Stomach (tissue), 8 donors: ENCODE measurements at regions not wholly inside any gene's neighbourhood (a gene's known extent, or its start where the extent isn't known, plus 50 kb on each side); places are given as distances from the start of the nearest gene placed in this dataset.
A peak's percentile ranks its signal among the peaks of the same experiment; 100 is the strongest.

Experiments used
- DNase-seq, 2 donors: peaks; one replicate each; pipeline versions ENCODE4 v3.0.0 to v3.0.0-alpha.2; 2013 to 2019
- H3K27ac ChIP-seq, 5 donors: fragments of 200-600 bp in 4 of 5; sonication (generic) in 4 of 5; one replicate each; pipeline ENCODE4 v1.5.1; 2013 to 2019; ENCODE audit warnings: mild to moderate bottlenecking in 1 of 5, moderate library complexity in 1 of 5
- H3K27me3 ChIP-seq, 3 donors: fragments of 200-600 bp; sonication (generic); one replicate each; pipeline ENCODE4 v1.5.1; 2017 to 2019; ENCODE audit warnings: mixed run types in 1 of 3
- H3K36me3 ChIP-seq, 4 donors: fragments of 200-600 bp; sonication (generic); 1 replicate in 3 of 4; 2 replicates in 1 of 4; pipeline ENCODE4 v1.5.1; 2016 to 2019
- H3K4me1 ChIP-seq, 4 donors: fragments of 200-600 bp; sonication (generic); one replicate each; pipeline ENCODE4 v1.5.1; 2016 to 2019
- H3K4me3 ChIP-seq, 4 donors: fragments of 200-600 bp; sonication (generic) in 3 of 4; one replicate each; pipeline ENCODE4 v1.5.1; 2016 to 2019; ENCODE audit warnings: mild to moderate bottlenecking in 1 of 4
- H3K9me3 ChIP-seq, 4 donors: fragments of 200-600 bp; sonication (generic); one replicate each; pipeline ENCODE4 v1.5.1; 2016 to 2019
- EP300 ChIP-seq: sonication (generic); formaldehyde crosslinking; IDR thresholded peaks from one replicate; pipeline ENCODE4 v1.6.1; 2017; ENCODE audit warnings: antibody characterized with exemption
- POLR2A ChIP-seq, 4 donors: fragments of 450-650 bp; IDR thresholded peaks; one replicate each; pipeline ENCODE4 v1.6.1; 2016; ENCODE audit warnings: antibody characterized with exemption in 4 of 4, control low read depth in 2 of 4, mild to moderate bottlenecking in 1 of 4, moderate library complexity in 1 of 4
- POLR2AphosphoS5 ChIP-seq, 3 donors: sonication (generic); formaldehyde crosslinking; IDR thresholded peaks; one replicate each; pipeline ENCODE4 v1.6.1; 2016; ENCODE audit warnings: antibody characterized with exemption in 3 of 3
- whole genome bisulfite sequencing, 5 donors: extraction: QIAGEN DNeasy Blood & Tissue Kit in 3 of 5; methylation state at CpG; one replicate each; pipeline versions ENCODE4 v1.1.5 to v1.1.7; 2013 to 2018; 5-methylcytosine and 5-hydroxymethylcytosine counted together
- intact Hi-C: fragments of 100-400 bp; cut with DNase I; formaldehyde crosslinking; loops from one replicate; pipeline ENCODE4 v1.15.1; 2023; ENCODE audit warnings: low total_unique reads
- TF ChIP-seq, protein P1 (sequence below), 7 experiments: fragments of 450-650 bp in 4 of 7; fragments of 200-600 bp in 3 of 7; sonication (generic) in 3 of 7; IDR thresholded peaks; one replicate each; pipeline ENCODE4 v1.5.1; 2016 to 2019; ENCODE audit warnings: antibody characterized with exemption in 7 of 7, control low read depth in 2 of 7, mild to moderate bottlenecking in 1 of 7
- donor health status: healthy with polysubstance abuse.
- donor health status: Bipolar disorder and iron deficiency.
- donor health status: healthy.

DNA sequence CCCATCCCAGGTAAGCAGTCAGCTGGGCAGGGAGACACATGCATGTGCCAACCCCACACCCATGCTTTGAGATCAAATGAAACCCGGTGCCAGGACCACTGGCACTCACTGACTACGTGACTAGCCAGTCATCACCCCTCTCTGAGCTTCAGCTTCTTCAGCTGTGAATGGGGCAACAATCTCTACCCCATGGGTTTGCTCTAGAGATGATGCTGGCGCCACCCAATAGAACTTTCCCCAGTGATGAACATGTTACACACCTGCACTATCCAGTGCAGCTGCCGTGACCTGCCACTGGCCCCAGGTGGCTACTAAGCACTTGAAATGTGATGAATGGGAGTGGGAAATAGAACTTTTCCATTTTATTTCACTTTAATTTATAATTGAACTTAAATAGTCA lies 70.3 kb downstream of the PITPNM2 start:
- no peak for DNase-seq
- no peak overlapping the region for H3K27ac ChIP-seq
- 94 to 97% (median 96%) methylated on average over 3 to 4 of the region's 4 CpGs for WGBS, 5 donors
- H3K27me3 ChIP-seq: no peaks in the 10 kb centered on the region
- H3K36me3 ChIP-seq: no peaks in the 10 kb centered on the region
- H3K4me3 ChIP-seq: no peak overlapping the region
- TF ChIP-seq, protein P1, sequence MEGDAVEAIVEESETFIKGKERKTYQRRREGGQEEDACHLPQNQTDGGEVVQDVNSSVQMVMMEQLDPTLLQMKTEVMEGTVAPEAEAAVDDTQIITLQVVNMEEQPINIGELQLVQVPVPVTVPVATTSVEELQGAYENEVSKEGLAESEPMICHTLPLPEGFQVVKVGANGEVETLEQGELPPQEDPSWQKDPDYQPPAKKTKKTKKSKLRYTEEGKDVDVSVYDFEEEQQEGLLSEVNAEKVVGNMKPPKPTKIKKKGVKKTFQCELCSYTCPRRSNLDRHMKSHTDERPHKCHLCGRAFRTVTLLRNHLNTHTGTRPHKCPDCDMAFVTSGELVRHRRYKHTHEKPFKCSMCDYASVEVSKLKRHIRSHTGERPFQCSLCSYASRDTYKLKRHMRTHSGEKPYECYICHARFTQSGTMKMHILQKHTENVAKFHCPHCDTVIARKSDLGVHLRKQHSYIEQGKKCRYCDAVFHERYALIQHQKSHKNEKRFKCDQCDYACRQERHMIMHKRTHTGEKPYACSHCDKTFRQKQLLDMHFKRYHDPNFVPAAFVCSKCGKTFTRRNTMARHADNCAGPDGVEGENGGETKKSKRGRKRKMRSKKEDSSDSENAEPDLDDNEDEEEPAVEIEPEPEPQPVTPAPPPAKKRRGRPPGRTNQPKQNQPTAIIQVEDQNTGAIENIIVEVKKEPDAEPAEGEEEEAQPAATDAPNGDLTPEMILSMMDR (IDR thresholded peaks at IDR 0.05): no peak
- TF ChIP-seq POLR2A (IDR thresholded peaks at IDR 0.05) (no peak), EP300 (no peak), POLR2AphosphoS5 (IDR thresholded peaks at IDR 0.05) (no peak)
- H3K9me3 ChIP-seq: no peaks in the 10 kb centered on the region
- intact Hi-C loops: no loop called here
- H3K4me1 ChIP-seq: peaks cover 14 to 59% (median 34%) of the 10 kb centered on the region in 4 donors

DNA sequence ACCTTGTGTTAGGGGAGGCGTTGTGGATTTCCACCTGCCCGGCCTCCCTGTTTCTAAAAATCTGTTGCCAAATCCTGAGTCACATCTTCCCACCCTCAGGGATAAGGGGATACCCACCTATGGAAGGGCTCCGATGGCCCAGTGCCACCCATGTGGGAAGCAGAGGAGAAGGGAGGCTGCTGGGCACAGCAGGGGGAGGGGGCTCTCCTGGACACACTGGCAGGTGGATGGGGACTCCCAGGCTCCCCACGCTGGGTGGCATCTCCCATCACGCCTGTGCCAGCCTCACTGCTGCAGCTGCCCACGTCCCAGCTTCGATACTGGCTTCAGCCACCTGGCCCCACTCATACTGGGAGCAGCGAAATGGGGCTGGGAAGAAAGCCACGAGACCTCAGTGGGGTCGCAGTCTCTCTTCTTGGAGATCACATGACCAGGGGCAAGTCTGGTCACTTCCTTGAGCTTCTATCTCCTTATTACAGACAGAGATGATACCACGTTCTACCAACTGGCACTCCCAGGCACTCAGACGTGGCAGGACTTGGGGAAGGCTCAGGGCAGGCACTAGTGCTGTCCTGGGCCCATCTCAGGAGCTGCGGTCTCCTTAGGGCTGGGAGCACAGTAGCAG lies 72.2 kb downstream of the PITPNM2 start:
- no peaks in the 10 kb centered on the region for H3K36me3 ChIP-seq
- H3K27ac ChIP-seq: no peak overlapping the region
- intact Hi-C loops: no loop called here
- no peak for DNase-seq
- H3K9me3 ChIP-seq: no peaks in the 10 kb centered on the region
- TF ChIP-seq POLR2AphosphoS5 (IDR thresholded peaks at IDR 0.05): no peak
- no peak for TF ChIP-seq EP300
- TF ChIP-seq, protein P1 (IDR thresholded peaks at IDR 0.05): no peak
- no peak for TF ChIP-seq POLR2A (IDR thresholded peaks at IDR 0.05)
- WGBS, 5 donors: 85 to 90% (median 88%) methylated on average over 4 to 13 of the region's 13 CpGs
- no peaks in the 10 kb centered on the region for H3K27me3 ChIP-seq
- no peak overlapping the region for H3K4me3 ChIP-seq
- peaks cover 17 to 59% (median 36%) of the 10 kb centered on the region in 4 donors for H3K4me1 ChIP-seq

DNA sequence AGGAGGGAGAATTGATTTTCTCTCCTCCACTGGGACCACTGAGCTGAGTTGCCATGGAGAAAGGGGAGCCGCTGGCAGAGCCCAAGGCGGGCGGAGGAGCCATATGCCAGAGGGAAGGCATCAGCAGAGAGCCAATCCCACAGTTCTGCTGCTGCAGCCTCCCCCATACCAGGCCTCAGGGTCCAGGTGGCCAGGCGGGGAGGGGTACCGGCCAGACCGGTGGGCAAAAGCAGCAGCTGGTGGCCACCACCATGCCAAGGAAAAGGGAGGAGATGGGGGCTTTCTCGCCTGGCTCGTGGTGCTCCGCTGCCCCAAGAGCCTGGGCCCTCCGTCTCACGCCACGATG lies 72.8 kb downstream of the PITPNM2 start:
- Histone ChIP-seq H3K4me1 (peaks cover 14 to 57% (median 34%) of the 10 kb centered on the region in 4 donors), H3K36me3 (no peaks in the 10 kb centered on the region), H3K4me3 (no peak overlapping the region), H3K9me3 (no peaks in the 10 kb centered on the region), H3K27ac (no peak overlapping the region), H3K27me3 (no peaks in the 10 kb centered on the region)
- no peak for DNase-seq
- WGBS, 5 donors: 92 to 96% (median 93%) methylated on average over 10 to 12 of the region's 12 CpGs
- no peak for TF ChIP-seq EP300
- TF ChIP-seq POLR2AphosphoS5 (IDR thresholded peaks at IDR 0.05): no peak
- no peak for TF ChIP-seq POLR2A (IDR thresholded peaks at IDR 0.05)
- TF ChIP-seq, protein P1 (IDR thresholded peaks at IDR 0.05): no peak
- intact Hi-C loops: no loop called here

DNA sequence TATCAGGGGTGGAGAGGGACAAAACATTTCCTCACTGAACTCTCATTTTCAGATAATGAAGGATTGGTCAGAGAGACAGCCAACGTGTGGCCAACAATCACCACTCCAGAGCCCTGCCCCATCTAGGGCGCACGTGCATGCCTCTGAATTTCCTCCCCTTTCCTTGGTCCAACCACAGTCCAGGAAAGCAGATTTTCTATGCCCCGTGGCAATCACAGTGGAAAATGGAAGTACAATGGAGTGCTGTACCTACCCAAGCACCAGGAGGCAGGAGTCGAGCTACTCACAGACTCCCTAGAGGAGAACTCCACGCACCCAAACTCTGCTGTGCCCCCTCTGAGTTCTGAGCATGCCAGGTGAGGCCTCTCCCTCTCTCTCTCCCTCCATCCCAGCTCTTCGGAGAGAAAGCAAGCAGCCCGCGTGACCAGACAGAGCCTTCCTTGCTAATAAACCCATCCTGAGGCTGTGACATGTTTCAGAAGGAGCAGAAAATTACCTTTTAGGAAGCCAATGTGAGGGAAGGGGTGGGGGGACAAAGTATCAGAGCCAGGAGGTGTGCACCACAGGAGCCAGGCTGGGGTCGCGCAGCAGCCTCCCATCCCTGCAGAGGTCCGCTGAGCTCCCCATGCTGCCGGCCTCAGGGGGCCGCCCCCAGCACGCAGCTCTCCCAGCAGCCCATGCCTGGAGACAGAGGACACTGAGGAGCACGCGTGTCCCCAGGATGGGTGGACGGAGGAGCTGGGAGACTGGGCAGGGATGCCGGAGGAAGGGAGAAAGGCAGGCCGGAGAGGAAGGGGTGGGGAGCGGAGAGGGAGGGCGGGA lies 73.4 kb downstream of the PITPNM2 start:
- H3K27ac ChIP-seq: peak overlapping the region in 2 of 5 donors; percentile 54 to 78
- no peaks in the 10 kb centered on the region for H3K27me3 ChIP-seq
- intact Hi-C loops: no loop called here
- H3K36me3 ChIP-seq: no peaks in the 10 kb centered on the region
- no peak overlapping the region for H3K4me3 ChIP-seq
- H3K4me1 ChIP-seq: peaks cover 14 to 52% (median 34%) of the 10 kb centered on the region in 4 donors
- 89 to 93% (median 91%) methylated on average over 22 of the region's 22 CpGs for WGBS, 5 donors
- DNase-seq: no peak
- no peaks in the 10 kb centered on the region for H3K9me3 ChIP-seq
- TF ChIP-seq, protein P1 (IDR thresholded peaks at IDR 0.05): no peak
- no peak for TF ChIP-seq POLR2A (IDR thresholded peaks at IDR 0.05)
- TF ChIP-seq EP300: no peak
- no peak for TF ChIP-seq POLR2AphosphoS5 (IDR thresholded peaks at IDR 0.05)
